OCI-LY7 (cell line): ENCODE measurements at regions not wholly inside any gene's neighbourhood (a gene's known extent, or its start where the extent isn't known, plus 50 kb on each side); places are given as distances from the start of the nearest gene placed in this dataset.

ENCODE experiments used
- EZH2phosphoT487 ChIP-seq: fragments of 200-600 bp; sonication (generic); IDR thresholded peaks from 2 replicates; pipeline ENCODE4 v1.6.1; 2018; ENCODE audit warnings: low read depth, borderline replicate concordance, mild to moderate bottlenecking, mixed run types, antibody characterized with exemption, low read length, moderate library complexity, mixed read lengths
- TF ChIP-seq, protein P1 (sequence below): fragments of 200-600 bp; sonication (generic); conservative IDR thresholded peaks from 2 replicates; pipeline ENCODE4 v1.5.1; 2014; ENCODE audit warnings: mild to moderate bottlenecking, antibody characterized with exemption, low read length, moderate library complexity, mixed read lengths

- TF ChIP-seq, protein P1, sequence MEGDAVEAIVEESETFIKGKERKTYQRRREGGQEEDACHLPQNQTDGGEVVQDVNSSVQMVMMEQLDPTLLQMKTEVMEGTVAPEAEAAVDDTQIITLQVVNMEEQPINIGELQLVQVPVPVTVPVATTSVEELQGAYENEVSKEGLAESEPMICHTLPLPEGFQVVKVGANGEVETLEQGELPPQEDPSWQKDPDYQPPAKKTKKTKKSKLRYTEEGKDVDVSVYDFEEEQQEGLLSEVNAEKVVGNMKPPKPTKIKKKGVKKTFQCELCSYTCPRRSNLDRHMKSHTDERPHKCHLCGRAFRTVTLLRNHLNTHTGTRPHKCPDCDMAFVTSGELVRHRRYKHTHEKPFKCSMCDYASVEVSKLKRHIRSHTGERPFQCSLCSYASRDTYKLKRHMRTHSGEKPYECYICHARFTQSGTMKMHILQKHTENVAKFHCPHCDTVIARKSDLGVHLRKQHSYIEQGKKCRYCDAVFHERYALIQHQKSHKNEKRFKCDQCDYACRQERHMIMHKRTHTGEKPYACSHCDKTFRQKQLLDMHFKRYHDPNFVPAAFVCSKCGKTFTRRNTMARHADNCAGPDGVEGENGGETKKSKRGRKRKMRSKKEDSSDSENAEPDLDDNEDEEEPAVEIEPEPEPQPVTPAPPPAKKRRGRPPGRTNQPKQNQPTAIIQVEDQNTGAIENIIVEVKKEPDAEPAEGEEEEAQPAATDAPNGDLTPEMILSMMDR: no peak
- no peak for TF ChIP-seq EZH2phosphoT487
These were observed 831.1 kb upstream of the PABPC4L start for GRCh38 chr4:135032670-135033069.
